Inflammatory macrophage treated with lipopolysaccharide for 4 hours (primary cell): ENCODE measurements at regions not wholly inside any gene's neighbourhood (a gene's known extent, or its start where the extent isn't known, plus 50 kb on each side); places are given as distances from the start of the nearest gene placed in this dataset.

ENCODE experiments used
- DNase-seq: peaks from one replicate; pipeline ENCODE4 v3.0.0-alpha.2; 2020

- DNase-seq = no peak
Measured at GRCh38 chr9:106283769-106284168, 579.2 kb upstream of the ZNF462 start.

GRCh38 chr9:106284296-106284695 is 578.7 kb upstream of the ZNF462 start:
- no peak for DNase-seq

- no peak for DNase-seq
Measured at GRCh38 chr9:106286249-106286648, 576.7 kb upstream of the ZNF462 start.

GRCh38 chr9:106287091-106287631 is 575.8 kb upstream of the ZNF462 start:
- DNase-seq = no peak

- DNase-seq = no peak
Measured at GRCh38 chr9:106287731-106288130, 575.2 kb upstream of the ZNF462 start.

- no peak for DNase-seq
Measured at GRCh38 chr9:106288689-106289088, 574.3 kb upstream of the ZNF462 start.

- DNase-seq = no peak
Measured at GRCh38 chr9:106291786-106292185, 571.2 kb upstream of the ZNF462 start.

GRCh38 chr9:106296426-106296825 is 566.5 kb upstream of the ZNF462 start:
- no peak for DNase-seq

GRCh38 chr9:106298997-106299396 is 564.0 kb upstream of the ZNF462 start:
- DNase-seq = no peak

- DNase-seq = no peak
Measured at GRCh38 chr9:106304401-106304920, 558.5 kb upstream of the ZNF462 start.

GRCh38 chr9:106305428-106306133 is 557.4 kb upstream of the ZNF462 start:
- no peak for DNase-seq

GRCh38 chr9:106307670-106308069 is 555.3 kb upstream of the ZNF462 start:
- DNase-seq = peak; percentile 1

- no peak for DNase-seq
Measured at GRCh38 chr9:106309925-106310324, 553.0 kb upstream of the ZNF462 start.

GRCh38 chr9:106310782-106311181 is 552.2 kb upstream of the ZNF462 start:
- DNase-seq = no peak

GRCh38 chr9:106312906-106313305 is 550.1 kb upstream of the ZNF462 start:
- no peak for DNase-seq

- DNase-seq = no peak
Measured at GRCh38 chr9:106314476-106314875, 548.5 kb upstream of the ZNF462 start.

GRCh38 chr9:106321394-106322180 is 541.4 kb upstream of the ZNF462 start:
- no peak for DNase-seq

GRCh38 chr9:106322706-106323245 is 540.2 kb upstream of the ZNF462 start:
- DNase-seq = no peak

GRCh38 chr9:106324053-106324585 is 538.8 kb upstream of the ZNF462 start:
- DNase-seq = no peak

GRCh38 chr9:106324591-106325280 is 538.2 kb upstream of the ZNF462 start:
- no peak for DNase-seq

GRCh38 chr9:106326493-106326892 is 536.5 kb upstream of the ZNF462 start:
- no peak for DNase-seq

- DNase-seq = no peak
Measured at GRCh38 chr9:106333481-106333880, 529.5 kb upstream of the ZNF462 start.

- DNase-seq = no peak
Measured at GRCh38 chr9:106334081-106334480, 528.9 kb upstream of the ZNF462 start.
